ENCODE measurements at regions not wholly inside any gene's neighbourhood (a gene's known extent, or its start where the extent isn't known, plus 50 kb on each side); places are given as distances from the start of the nearest gene placed in this dataset.

DNA sequence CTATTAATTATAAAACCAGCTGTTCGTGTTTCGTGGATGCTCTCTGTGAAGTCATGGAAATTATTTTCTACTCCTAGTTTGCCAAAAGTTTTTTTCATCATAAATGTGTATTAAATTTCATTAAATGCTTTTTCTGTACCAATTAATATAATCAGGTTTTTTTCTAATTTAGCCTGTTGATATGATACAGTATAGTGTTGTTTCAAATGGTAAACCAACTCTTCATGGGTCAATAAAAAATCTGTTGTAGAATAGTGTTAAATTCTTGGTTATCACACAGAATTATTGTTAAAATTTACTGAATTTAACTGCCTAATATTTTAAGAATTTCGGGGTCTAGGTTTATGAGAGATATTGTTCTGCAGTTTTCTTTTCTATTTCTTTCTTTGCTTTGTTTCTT is 505.9 kb upstream of the MANEA start:
- intact Hi-C loops (cut with micrococcal nuclease), result no loop called here

DNA sequence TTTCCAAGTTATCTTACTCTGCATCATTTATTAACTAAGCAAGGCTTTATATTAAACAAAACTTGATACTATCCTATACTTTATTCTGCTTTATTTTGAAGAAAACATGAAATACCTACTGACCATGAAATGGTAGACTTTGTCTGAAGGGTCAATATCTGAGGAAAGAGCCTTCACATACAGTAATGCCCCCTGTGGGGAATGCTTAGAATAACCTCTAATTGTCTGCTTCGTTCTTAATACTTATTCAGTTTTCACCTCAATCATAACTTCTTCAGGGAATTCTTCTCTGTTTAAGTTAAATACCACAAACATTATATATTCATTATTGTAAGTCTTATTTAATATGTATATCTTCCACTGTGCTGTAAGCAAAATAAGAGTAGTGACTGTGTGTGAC is 498.9 kb upstream of the MANEA start:
- intact Hi-C loops (cut with micrococcal nuclease), result no loop called here

DNA sequence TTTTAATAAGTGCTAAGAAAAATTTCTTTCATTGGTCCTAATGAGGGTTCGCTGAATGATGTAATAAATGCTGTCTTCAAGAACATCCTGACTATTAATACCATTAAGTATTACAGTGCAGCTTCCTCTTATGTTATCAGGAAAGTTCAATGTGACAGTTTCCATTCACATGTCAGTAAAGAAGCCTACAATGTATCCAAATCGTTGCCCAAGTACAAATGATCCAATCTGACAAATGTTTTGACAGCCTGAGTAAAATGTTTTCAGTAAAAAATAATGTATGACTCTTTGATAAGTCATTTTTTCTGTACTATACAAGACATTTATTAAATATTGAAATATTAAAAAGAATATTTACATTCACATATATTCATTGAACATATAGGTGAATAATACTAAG is 496.1 kb upstream of the MANEA start:
- intact Hi-C loops (cut with micrococcal nuclease), result no loop called here

DNA sequence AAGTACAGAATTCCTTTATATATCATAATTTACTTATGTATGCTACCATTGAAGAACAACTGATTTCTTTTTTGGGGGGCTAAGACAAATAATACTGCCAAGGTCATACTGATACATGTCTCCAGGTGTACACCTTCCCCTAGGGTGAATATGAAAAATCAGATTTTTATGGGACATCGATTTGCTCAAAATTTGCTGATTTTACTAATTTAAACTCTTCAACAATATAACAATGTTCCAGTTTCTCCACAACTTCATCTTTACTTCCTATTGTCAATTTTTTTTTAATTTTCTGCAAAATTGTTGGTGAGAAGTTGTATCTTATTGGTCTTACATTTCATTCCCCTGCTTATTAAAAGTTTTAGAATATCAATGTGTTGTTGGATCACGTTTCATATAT is 495.4 kb upstream of the MANEA start:
- intact Hi-C loops (cut with micrococcal nuclease), result no loop called here

DNA sequence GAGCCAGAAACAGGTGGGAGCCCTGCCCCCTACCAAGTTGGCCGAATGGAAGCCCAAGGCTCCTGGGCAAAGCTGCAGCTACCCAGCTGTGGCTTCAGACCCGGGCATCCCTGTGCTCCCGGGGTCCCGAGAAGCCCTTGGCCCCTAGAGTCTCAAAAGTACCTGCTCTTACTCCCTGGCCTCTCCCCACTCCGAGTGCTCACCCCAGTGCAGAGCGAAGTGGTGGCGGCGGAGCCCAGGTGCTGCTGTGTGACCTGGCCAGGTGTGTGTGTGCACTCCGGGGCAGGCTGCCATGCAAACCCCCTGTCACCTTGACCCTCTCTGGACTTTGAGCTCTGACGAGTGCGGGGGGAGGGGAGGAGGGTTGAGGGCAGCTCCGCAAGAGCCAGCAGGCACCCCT is 493.8 kb upstream of the MANEA start:
- intact Hi-C loops (cut with micrococcal nuclease), result no loop called here

DNA sequence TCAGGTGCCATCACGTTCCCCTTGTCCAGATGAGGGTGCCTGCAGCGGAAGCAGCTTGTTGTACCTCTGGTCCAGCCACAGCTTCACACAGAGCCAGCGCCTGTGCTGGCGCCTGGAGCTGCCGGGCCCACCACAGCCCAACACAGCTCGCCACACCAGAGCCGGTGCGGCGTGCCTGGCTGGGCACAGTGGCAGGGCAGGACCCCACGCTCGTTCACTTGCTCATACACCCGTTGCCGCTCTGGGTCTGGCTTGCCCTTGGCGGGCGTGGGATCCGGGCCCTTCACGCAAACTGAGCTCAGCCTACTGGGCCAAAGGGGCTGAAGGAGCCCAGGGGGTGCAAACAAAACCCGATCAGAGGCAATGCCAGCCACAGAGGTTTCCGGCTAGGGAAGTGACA is 492.5 kb upstream of the MANEA start:
- intact Hi-C loops (cut with micrococcal nuclease), result no loop called here

DNA sequence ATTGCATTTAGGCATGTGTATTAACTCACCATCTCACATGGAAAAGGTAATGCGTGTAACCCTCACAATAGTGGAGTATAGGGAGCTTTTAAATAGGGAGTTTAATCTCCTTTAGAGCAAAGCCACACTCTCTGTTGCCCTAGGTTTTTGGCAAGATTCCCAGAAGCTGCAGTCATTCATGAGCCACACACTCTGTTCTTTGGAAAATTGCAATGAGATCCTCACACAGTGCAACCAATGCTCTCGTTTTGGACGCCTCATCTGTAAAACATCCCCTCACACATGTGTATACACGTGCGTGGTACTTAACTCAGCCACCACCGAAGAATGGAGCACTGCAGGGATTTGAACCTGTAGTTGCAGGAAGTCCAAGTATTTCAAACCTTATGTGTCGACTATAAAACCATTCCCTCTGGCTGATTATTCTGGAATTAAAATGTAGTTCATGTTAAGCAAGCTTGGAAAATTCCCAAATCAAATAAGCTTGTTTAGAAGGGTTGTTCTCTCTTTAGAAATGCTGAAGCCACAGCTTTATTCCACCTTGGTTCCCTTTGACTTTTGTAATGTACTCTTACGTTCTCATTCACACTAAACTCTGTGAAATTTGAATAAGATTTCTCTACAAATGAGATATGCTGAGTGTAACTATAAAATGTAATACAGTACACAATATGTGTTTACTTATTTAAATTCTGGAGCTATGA is 489.8 kb upstream of the MANEA start:
- intact Hi-C loops (cut with micrococcal nuclease), result no loop called here

DNA sequence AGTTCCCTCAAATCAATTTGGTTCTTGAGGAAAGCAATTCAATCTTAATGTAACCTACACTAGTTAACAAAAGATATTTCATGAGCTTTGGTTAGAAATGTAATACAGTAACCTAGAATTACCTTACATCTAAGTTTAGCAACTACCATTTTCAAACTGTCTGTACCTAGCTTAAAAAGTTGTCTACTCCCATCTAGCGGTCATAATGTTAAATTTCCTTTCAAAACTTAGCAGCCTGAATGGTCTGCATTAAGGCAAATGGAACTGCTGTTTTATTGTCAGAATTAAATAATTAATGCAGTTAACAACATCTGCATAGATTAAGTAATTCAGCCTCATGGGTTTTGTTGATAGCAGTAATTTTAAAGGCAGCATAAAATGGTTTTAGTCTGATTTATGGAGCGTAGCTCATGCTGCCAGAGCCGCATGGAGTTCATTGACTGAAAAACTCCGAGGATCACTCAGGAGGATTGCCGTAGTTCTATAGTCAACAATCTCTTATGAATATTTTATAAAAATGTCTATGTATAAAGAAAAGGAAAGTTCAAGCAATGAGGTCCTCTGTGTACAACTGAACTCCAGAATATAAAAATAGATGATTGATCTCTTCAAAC is 485.4 kb upstream of the MANEA start:
- intact Hi-C loops (cut with micrococcal nuclease), result no loop called here

DNA sequence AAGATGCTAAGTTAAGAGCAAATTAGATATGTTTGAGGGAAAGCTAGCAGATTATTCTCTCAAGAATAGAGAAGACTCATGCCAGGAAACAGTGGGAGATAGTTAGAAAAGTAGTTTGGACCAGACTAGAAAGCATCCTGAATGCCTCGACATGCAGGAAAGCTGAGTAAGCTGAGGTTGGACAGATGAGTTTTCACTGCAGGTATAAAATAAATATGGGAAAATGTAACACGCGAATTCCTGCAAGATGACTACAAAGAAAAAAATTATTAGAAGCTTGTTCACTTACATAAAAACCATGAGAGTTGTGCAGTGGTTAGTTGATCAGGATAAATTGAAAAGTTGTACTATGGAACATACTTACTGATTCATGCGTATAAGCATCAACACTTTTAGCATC is 484.2 kb upstream of the MANEA start:
- intact Hi-C loops (cut with micrococcal nuclease), result no loop called here

DNA sequence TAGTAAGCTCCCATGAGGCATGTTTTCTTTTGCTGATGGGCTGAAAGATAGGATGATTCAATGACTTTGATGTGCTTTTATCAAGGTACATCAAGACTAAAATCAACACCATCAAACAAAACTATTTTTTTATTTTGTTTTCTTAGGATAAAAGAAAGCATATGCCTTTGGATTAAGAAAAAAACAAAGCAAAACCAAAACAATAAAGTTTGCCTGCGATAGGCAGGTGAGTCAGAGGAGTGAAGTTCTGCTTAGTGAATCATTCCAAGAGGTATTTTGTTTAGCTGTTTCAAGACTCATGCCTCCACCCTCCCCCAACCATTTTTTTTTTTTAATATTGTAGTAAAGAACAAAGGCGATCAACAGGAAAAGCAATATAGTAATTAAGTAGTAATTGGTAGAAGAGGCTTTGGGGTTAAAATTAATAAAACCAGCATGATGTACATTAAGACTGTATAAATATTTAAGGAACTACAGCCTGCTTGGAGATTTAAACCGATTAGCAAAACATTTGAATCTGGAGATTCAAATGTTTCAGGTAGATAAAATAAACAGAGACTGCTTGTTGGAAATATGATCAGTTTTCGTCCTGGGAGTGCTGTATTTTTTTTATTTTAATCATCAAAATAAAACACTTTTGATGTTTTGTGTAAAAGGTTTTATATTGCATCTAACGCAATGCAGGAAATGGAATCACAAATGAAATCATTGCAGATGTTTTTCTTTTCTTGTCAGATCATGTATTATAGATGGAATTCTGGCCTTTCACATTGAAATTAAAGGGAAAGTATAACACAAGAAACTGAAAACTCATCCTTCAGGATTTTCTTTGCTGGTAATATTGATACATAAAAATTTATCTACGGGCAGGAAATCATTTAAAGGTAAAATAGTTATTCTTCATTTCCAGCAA is 482.3 kb upstream of the MANEA start:
- intact Hi-C loops (cut with micrococcal nuclease), result no loop called here

DNA sequence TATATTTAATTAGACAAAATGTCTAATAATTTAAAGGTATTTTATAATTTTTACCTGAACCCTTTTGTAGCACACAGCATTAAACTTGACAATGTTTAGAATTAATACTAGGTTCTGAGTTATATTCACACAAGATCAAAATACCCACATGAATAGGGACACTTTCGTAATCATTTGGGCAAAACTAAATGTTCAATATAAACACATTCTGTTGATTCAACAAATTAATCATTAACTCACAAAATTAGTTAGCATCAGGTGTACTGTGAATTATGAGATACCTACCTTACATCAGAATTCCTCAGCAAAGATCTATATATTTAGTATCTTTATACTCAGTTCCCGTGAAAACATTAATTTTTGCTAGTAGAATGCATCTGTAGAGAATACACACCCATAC is 481.5 kb upstream of the MANEA start:
- intact Hi-C loops (cut with micrococcal nuclease), result no loop called here

DNA sequence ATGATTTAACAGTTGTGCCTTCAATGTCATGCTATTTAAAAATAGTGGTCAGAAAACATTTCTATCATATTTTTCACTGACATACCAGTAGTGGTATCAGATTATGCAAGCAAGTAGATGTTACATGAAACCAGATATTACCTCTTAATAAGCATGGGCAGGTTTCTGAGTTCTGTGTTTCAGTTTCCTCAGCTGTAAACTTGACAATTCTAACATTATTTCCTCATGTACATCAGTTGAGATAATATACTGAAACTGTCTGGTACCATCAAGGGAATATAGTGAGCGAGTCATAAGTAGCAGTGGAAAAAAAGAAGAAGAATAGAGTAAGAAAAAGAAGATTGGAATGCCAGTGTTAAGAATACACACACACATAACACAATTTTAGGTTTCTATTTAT is 477.9 kb upstream of the MANEA start:
- intact Hi-C loops (cut with micrococcal nuclease), result no loop called here

DNA sequence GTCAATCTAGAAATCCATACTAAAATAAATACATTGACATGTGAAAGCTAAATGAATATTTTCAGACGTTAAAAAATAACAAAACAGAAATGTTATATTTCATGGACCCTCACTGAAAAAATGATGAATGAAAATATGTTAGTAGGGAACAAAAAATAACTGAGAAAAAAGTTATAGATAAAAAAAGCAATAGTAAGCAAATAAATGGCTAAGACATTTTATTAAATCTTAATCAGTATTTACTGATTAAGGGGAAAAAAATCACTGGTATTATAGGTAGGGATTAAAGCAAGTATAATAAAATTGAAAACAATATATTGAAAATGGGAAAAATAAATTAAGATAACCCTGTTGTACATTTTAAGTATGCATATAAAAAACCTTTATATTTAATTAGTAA is 468.1 kb upstream of the MANEA start:
- intact Hi-C loops (cut with micrococcal nuclease), result no loop called here

DNA sequence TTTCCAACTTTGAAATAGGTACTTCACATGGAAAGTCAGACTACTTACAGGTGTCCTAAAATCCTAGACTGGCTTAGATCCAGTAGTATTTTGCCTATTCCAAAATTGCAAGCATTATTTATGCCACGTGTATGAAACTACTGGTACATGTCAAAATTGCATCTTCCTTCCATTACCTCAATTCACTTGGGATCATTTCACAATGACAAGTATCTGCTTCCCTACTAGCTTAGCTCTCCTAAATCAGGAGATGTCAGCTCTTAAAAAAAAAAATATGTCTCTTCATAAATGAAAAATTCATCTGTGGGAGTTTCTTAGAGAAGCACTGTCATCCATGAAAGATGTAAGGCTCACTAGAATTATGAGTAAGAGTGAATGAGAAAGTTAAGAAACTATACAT is 466.6 kb upstream of the MANEA start:
- intact Hi-C loops (cut with micrococcal nuclease), result no loop called here

DNA sequence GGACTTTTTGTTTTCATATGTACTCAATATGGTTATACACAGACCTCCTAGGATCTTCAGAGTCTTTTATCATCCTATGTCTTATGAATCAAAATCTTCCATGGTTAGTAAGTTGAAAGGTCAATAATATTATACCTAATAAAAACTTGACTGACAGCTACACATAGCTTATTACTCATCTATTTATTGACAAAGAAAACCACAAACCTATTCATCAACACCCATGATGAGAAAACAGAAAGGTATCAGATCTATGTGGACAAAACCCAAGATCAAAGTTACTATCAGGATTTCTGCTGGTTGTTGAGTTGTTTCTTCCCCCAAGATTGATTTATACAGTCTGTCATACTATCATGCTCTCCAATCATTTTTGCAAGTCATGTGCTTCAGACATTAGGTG is 460.1 kb upstream of the MANEA start:
- intact Hi-C loops (cut with micrococcal nuclease), result no loop called here

DNA sequence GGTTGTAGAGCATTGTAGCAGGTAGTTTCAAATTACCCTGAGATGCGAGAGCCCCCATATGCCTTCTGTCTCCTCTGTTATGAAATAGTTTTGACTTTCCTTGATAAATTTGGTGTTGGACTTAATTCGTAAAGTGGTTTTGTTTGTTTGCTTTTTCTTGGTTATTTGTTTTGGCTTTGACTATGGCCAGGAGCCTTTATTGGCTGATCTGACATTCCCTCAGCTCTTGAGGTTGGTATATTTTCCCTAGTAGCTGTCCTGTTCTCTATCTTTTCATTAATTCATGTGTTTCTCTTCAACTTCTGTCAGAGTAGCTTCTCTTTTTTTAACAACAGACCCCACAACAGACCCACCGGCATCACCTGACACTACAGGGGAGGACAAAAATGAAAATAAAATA is 457.4 kb upstream of the MANEA start:
- intact Hi-C loops (cut with micrococcal nuclease), result no loop called here

DNA sequence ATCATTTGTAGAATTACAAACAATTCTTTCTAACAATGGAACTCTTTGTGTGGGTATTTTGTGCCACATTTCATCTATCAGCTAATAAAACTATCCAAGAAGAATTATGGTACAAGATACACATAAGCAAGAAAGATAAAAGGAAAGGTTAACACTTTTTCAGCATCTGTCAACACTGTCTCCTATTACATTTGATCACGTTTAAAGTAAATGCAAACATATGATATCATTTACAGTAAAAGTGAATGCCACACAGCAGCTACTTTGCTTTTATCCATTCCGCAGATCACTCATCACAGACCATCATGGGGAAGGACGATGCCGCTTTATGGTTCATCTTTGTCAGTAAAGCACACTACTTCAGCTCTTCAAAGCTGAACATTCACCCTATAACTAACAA is 456.4 kb upstream of the MANEA start:
- intact Hi-C loops (cut with micrococcal nuclease), result no loop called here

DNA sequence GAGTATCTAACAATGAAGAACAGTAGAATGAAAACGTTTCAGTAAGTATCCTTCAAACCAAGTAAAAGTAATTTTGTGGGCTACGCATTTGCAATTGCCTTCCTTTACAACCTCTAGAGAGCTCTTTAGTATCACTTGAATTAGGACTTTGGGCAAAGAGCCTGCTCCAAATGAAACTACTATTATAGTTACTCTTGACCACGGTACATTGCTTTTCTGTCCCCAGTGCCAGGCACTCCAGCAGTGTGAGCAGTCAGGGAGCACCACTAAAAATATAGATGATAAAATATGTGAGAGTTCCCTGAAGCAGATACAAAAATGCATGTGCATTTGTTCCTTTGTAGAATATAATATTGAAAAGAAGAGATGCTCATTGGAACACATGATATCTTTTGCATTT is 450.1 kb upstream of the MANEA start:
- intact Hi-C loops (cut with micrococcal nuclease), result no loop called here

DNA sequence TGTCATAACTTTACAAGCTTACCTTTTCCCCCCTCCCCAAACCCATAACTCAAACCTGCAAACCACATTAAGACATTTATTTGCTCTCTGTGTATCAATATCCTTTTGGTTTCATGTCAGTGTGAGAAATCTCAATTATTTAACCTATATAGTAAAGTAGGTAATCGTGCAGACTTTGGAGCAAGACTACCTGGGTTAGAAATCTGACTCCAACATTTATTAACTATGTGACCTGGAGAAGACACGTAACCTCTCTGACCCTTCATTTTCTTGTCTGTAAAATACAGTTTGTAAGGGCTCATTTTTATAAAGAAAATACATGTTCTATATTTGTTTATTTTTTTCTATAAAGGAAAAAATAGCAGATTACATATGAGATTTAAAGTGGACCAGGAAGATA is 448.9 kb upstream of the MANEA start:
- intact Hi-C loops (cut with micrococcal nuclease), result no loop called here

DNA sequence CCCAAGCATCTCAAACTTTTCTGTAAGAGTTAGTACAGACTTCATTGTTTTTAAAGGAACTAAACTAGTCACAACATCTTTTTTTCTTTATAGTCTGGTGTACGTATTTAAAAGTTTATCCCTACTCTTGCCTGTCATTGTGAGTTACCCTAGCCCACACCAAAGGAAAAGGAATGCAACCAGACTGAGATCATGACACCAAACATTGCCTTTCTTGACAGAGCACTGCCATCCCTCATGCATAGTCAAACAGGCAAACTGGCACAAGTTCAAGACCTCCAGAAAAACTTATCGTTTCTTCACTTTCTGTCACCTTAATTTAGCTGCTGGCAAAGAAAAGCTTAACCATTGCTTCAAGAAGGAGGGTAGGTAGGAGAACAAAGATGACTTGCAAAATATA is 448.4 kb upstream of the MANEA start:
- intact Hi-C loops (cut with micrococcal nuclease), result no loop called here

DNA sequence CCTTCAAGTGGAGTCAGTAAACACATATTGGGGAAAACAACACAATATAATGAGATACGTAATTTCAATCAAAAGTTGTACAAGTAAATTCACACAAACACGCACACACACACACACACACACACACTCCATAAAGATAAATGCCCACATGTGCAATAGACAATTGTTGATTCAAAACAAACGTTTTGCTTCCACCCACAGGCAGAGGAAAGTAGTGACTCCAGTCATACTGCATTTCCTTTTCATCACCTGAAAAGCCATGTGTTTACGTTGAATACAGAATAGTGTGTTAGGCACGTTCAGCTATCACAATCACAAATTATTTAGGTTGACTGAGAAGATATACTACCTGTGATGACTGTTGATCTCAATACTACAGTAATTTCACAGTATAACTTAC is 443.8 kb upstream of the MANEA start:
- intact Hi-C loops (cut with micrococcal nuclease), result no loop called here

DNA sequence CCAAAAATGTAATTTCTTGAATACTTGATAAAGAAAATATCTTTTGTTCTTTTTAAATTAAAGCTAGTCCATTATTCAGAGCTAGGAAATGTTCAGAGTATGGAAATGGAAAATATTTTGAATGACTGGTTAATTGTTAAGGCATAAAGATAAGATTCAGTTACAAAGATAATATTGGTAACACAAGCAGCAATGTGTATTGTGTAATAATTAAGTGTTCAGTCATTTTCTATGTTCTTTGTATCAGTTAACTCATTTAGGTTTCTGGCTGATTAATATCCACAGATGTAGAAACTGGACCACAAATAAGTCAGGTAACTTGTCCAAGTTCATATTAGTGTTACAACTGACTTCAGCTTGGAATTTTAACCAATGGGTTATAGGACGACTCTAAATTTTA is 442.2 kb upstream of the MANEA start:
- intact Hi-C loops (cut with micrococcal nuclease), result no loop called here

DNA sequence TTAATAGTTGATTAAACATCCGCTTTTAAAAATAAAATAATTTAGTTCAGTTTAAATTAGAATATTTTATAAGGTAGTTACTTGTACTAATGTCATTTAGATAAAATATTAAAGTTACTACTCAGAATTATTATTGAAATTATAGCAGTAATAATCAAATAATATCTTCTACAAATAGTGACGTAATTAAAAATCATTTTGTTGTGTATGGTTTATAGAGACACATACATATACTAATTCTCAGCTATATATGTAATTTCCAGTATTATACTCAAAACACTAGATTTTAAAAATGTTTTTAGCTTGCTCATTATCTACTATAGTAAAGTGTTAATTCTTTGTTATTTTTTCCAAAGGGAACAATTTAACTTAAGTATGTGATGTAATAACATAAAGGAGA is 435.2 kb upstream of the MANEA start:
- intact Hi-C loops (cut with micrococcal nuclease), result no loop called here
